GM18507 (cell line): ENCODE measurements at regions not wholly inside any gene's neighbourhood (a gene's known extent, or its start where the extent isn't known, plus 50 kb on each side); places are given as distances from the start of the nearest gene placed in this dataset.

Source experiments
- DNase-seq: peaks from one replicate; pipeline ENCODE4 v3.0.0; 2011; ENCODE audit warnings: low read depth; ENCODE audit not compliant: insufficient read length; ENCODE audit errors: extremely low spot score
- FAIRE-seq: peaks from 2 replicates; lab custom pipeline; 2011; peaks lifted over from hg19 to GRCh38; lab: Jason Lieb, UNC

DNA sequence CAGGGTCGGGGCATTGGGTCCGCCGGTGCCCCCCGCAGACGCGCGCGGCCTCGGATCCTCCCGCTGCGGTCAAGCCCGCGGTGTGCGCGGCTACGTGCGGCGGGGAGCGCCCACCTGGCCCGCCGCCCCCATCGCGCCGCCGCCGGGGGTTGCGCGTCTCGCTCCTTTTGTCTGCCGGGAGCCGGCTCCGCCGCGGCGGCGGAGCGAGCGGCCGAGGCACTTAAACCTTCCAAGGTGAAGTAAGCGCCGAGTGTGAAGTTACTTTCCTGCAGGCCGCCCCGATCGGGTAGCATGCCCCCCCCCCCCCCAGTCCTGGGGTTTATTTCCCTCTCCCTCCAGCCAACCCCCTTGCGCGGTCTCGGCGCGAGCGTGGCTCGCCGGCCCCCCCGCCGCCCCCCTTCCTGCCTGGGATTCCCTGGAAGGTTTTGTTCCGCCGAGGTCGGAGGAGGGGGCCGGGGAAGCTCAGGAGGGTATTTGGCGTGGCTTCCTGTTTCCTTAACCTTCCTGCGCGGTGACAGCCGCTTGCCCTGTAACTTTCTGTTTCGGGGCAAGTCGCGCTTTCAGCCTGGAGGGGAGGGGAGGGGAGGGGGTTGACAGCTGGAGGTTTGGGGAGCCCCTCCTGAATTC, 56.6 kb upstream of the GSE1 start:
- no peak for DNase-seq
- no peak for FAIRE-seq

DNA sequence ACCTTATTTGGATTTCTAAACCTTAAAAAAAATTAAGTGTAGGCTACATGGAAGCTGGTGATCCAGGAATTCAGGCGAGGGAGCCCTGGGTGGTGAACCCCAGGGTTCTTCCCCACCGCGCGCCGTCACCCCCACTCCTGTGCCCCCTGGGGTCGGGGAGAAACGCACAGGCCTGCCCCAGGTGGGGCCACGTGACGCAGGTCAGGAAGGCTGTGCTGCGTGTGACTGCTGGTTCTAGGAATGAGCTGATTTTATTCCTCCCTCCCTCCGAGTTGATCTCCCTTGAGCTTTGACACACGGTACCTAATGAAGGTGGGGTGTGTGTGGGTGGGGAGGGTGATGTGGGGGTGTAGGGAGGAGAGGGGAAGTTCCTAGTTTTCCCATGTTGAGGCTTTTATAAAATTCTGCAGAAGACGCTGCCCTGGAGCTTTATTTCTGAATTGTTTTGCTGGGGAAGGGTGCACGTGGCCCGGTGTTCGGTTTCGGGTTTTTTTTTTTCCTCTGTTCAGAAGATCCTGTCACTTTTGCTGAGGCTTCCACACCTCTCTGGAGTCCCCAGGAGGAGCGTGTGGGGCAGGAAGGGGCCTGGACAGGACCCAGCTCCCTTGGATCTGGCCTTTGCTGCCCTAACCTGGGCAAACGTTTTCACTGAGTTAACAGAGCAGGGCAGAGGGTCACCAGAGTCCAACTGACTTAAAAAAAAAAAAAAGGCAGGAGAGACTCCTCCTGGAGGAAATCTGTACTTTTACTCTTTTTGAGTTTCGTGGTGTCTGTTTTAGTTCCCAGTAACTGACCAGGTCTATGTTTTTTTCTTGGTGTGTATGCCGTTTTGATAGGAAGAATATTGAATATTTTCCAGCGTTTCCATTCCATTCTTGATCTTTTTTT, 55.8 kb upstream of the GSE1 start:
- FAIRE-seq: peak; percentile 84
- DNase-seq: no peak

DNA sequence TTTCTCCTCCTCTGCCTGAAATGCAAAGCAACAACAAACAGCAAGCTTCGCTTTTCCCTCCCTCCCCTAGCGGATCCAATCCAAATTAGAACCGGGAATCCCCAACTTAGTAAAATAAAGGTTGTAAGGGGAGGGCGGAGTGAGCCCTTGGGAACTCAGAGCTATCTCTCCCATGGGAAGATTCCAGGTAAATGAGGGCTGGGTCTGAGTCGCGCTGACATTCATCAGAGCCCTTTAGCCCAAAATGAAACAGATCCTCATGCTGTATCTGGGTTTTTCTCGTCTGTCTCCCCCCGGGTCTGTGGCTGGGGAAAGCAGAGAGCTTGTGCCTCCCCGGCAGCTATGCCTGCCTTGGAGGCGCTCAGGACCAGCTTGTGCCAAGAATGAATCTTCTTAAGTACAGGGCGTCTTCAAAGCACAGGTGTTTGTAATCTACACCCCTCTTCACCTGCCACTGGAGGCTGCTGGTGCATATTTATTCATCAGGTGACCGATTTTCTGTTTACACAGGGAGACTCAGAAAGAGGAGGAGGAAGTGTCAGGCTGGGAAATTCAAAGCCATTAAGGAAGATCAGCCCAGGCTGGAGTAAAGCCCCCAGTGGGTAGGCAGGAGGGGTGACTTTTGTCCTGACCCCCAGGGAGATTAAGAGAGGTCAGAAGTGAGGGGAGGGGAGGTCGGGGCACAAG, 55.0 kb upstream of the GSE1 start:
- peak; percentile 53 for FAIRE-seq
- no peak for DNase-seq

DNA sequence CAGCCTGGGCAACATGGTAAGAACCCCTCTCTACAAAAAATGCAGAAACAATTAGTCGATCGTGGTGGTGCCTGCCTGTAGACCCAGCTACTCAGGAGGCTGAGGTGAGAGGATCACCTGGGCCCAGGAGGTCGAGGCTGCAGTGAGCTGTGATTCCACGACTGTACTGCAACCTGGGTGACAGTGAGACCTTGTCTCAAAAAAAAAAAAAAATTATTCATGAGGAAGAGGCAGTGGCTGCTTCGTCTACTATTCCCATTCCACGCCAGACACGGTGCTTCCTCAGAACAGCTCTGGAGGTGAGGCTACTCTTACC, 52.2 kb upstream of the GSE1 start:
- FAIRE-seq (no peak), DNase-seq (no peak)

DNA sequence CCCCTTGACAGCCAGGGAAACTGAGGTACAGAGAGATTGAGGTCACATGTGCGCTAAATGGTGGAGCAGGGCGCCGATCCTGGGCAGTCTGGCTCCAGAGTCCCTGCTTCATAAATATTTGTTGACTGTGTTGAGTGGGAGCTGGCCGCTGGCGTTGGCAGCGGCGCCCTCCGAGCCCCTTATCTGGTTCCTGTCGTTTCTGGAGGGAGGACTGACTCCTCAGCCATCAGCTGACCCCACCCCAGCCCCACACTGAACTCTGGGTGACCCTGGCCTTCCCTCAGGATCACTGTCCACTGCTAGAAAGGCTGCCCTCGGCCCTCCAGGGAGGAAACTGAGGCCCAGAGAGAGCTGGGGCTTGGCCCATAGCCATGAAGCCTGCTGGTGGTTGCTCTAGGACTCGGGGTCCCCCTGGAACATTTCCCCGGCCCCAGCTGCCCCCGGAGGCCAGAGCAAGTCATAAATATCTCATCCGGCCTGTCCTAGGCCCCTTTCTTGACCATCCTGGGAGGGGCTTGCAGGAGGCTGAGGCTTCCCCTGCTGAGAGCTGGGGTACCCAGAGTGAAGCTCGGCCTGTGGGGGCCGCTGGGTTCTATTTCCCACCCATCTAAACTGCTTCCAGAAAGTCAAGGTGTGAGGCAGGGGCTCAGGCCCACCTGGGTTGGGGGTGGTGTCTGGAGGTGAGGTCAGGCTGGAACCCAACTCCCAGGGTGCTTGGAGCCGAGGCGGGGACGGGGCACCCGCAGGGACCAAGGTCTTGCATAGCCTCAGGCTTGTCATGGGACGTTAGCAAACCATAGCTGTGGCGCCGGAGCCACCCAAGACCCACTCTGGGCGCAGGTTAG, 51.7 kb upstream of the GSE1 start:
- FAIRE-seq: no peak
- DNase-seq: no peak

DNA sequence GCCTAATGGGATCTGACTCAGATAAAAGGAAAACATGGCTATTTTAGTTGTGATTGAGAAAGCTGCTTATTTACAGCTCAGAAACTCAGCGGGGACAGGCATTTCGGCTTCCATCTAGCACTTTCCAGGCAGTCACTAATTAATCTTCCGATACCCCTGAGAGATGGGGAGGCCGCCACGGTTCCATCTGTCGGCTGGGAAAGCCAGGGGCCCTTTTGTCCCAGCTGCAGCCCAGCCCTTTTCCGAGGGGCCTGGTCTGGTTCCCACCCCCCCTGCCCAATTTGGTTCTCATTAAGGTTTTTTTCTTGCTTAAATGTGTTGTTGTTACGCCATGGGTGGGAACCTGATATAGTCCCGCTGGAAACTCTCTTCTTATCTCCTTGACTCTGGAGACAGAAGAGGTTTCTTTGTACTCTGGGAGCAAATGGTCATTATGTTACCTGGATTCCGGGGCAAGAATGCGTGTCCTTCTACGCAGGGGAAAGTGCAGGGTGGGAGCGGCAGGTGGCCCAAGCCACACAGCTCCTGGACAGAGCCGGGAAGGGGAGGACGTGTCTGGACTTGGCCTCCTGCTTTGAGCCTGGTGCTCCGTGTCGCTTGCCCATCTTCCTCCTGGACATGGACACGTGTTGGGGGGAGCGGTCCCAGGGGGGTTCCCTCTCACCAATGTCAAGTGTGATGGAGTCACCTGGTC, 50.9 kb upstream of the GSE1 start:
- no peak for FAIRE-seq
- DNase-seq: no peak

DNA sequence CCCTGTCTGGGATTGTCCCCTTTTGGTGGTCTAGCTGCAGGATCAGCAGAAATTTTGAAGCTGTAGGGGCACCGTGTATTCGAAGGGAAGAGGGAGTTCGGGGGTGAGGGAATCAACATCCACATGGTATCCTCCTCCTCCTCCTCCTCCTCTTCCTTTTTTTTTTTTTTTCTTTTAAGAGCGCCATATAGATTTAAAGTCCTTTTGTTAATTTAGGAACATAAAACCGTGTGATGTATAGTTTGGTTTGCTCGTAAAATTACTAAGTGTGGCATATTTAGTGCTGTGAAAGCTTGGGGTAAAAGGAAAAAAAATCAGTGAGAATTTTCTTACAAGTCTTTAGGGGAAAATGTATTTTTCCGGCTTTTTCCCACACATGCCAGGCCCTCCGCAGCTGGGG, 50.1 kb upstream of the GSE1 start:
- DNase-seq (no peak), FAIRE-seq (no peak)
